Caco-2 (cell line): ENCODE measurements at regions not wholly inside any gene's neighbourhood (a gene's known extent, or its start where the extent isn't known, plus 50 kb on each side); places are given as distances from the start of the nearest gene placed in this dataset.

Experiments used
- BruUV-seq: library from RNA; stranded (reverse); fragments of 400-500 nt; replicated peaks from 2 replicates; lab custom pipeline; 2021; lab: Mats Ljungman, UMichigan
- CTCF ChIA-PET: fragments of 300-600 bp; sonication (Branson Sonifier 250); formaldehyde crosslinking; loops from one replicate; lab custom pipeline; 2022; ENCODE audit warnings: antibody characterized with exemption; lab: Charles Lee
- POLR2A ChIA-PET: fragments of 300-600 bp; sonication (Branson Sonifier 250); formaldehyde crosslinking; loops from one replicate; lab custom pipeline; 2022; ENCODE audit warnings: antibody characterized with exemption; lab: Charles Lee
- DNase-seq, 2 experiments: peaks; one replicate each; pipeline versions ENCODE4 v3.0.0 to v3.0.0-alpha.2; 2020 to 2022
- H3K27me3 ChIP-seq: replicated peaks from 2 replicates; pipeline ENCODE4 v1.6.0; 2011; ENCODE audit warnings: low read length; ENCODE audit not compliant: control insufficient read depth, insufficient read depth
- H3K36me3 ChIP-seq: 2 replicates; pipeline ENCODE4 v1.5.1; 2011; ENCODE audit warnings: low read length; ENCODE audit not compliant: control insufficient read depth, insufficient read depth
- H3K4me1 ChIP-seq: fragments of 250-450 bp; sonication (Bioruptor Pico); 2 replicates; pipeline ENCODE4 v1.5.1; 2020; ENCODE audit warnings: mild to moderate bottlenecking
- H3K4me3 ChIP-seq: 2 replicates; pipeline ENCODE4 v1.5.1; 2011; ENCODE audit warnings: low read depth, mild to moderate bottlenecking, control low read depth, low read length
- H3K9me3 ChIP-seq: fragments of 250-450 bp; sonication (Bioruptor Pico); 2 replicates; pipeline ENCODE4 v1.5.1; 2020; ENCODE audit warnings: mild to moderate bottlenecking, moderate library complexity
- H3K27ac Mint-ChIP-seq: one replicate; pipeline ENCODE4 v1.8.0; 2022; ENCODE audit warnings: mixed read lengths; ENCODE audit not compliant: unreplicated experiment
- H3K27me3 Mint-ChIP-seq: one replicate; pipeline ENCODE4 v1.8.0; 2022; ENCODE audit warnings: mixed read lengths; ENCODE audit not compliant: insufficient read depth, unreplicated experiment
- H3K36me3 Mint-ChIP-seq: one replicate; pipeline ENCODE4 v1.8.0; 2022; ENCODE audit warnings: mild to moderate bottlenecking, mixed read lengths; ENCODE audit not compliant: insufficient read depth, unreplicated experiment
- H3K4me1 Mint-ChIP-seq: one replicate; pipeline ENCODE4 v1.8.0; 2022; ENCODE audit warnings: low read depth, mixed read lengths; ENCODE audit not compliant: unreplicated experiment
- H3K4me3 Mint-ChIP-seq: one replicate; pipeline ENCODE4 v1.8.0; 2022; ENCODE audit warnings: mild to moderate bottlenecking, moderate library complexity, mixed read lengths; ENCODE audit not compliant: unreplicated experiment
- H3K9me3 Mint-ChIP-seq: one replicate; pipeline ENCODE4 v1.8.0; 2022; ENCODE audit warnings: mixed read lengths; ENCODE audit not compliant: unreplicated experiment
- intact Hi-C: fragments of 100-400 bp; cut with micrococcal nuclease; formaldehyde crosslinking; loops from one replicate; pipeline ENCODE4 v1.10.0; 2022; ENCODE audit not compliant: unreplicated experiment
- TF ChIP-seq, protein P1 (sequence below), 2 experiments: fragments of 200-600 bp in 1 of 2; IDR thresholded peaks; 1 replicate in 1 of 2; 2 replicates in 1 of 2; pipeline versions ENCODE4 v1.5.1 to v1.8.0; 2011 to 2022; ENCODE audit warnings: antibody characterized with exemption in 1 of 2, control low read depth in 1 of 2, inconsistent platforms in 1 of 2, low read depth in 1 of 2, low read length in 1 of 2, mild to moderate bottlenecking in 1 of 2, moderate library complexity in 1 of 2; ENCODE audit not compliant: insufficient read depth in 1 of 2, severe bottlenecking in 1 of 2, unreplicated experiment in 1 of 2

DNA sequence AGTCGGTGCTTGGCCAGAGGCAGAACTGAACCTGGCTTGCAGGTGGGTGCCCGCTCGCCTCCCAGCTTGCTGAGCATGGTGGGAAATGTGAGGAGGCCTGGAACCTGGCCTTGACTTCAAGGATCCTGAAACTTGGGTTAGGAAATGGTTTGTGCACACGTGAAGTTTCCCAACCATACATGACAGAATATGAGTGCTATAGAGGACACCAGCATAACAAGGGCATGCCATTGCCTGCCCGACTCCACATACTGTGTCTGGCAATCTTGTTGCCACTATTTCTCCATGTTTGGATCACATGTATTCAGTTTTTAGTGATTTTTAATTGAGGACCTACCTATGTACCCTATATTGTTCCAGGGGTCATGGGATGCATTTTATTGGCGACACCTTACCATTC is 177.6 kb upstream of the ANKRD55 start:
- Histone ChIP-seq H3K4me3 (no peak overlapping the region), H3K4me1 (peaks cover 94% of the 10 kb centered on the region), H3K9me3 (no peaks in the 10 kb centered on the region), H3K27me3 (no peaks in the 10 kb centered on the region), H3K36me3 (no peaks in the 10 kb centered on the region)
- Mint-ChIP-seq H3K27ac (peak overlapping the region; percentile 77), H3K4me1 (peaks cover 58% of the 10 kb centered on the region), H3K4me3 (no peak overlapping the region), H3K9me3 (no peaks in the 10 kb centered on the region), H3K27me3 (no peaks in the 10 kb centered on the region), H3K36me3 (no peaks in the 10 kb centered on the region)
- TF ChIP-seq, protein P1, sequence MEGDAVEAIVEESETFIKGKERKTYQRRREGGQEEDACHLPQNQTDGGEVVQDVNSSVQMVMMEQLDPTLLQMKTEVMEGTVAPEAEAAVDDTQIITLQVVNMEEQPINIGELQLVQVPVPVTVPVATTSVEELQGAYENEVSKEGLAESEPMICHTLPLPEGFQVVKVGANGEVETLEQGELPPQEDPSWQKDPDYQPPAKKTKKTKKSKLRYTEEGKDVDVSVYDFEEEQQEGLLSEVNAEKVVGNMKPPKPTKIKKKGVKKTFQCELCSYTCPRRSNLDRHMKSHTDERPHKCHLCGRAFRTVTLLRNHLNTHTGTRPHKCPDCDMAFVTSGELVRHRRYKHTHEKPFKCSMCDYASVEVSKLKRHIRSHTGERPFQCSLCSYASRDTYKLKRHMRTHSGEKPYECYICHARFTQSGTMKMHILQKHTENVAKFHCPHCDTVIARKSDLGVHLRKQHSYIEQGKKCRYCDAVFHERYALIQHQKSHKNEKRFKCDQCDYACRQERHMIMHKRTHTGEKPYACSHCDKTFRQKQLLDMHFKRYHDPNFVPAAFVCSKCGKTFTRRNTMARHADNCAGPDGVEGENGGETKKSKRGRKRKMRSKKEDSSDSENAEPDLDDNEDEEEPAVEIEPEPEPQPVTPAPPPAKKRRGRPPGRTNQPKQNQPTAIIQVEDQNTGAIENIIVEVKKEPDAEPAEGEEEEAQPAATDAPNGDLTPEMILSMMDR (IDR thresholded peaks at IDR 0.05; ENCODE audit: insufficient read depth in 1 of 2, low read depth in 1 of 2, low read length in 1 of 2, severe bottlenecking in 1 of 2, unreplicated experiment in 1 of 2), result no peak
- ChIA-PET CTCF (no interaction called here), POLR2A (no interaction called here)
- BruUV-seq, result no TSS peak
- intact Hi-C loops, result no loop called here
- no peak for DNase-seq

DNA sequence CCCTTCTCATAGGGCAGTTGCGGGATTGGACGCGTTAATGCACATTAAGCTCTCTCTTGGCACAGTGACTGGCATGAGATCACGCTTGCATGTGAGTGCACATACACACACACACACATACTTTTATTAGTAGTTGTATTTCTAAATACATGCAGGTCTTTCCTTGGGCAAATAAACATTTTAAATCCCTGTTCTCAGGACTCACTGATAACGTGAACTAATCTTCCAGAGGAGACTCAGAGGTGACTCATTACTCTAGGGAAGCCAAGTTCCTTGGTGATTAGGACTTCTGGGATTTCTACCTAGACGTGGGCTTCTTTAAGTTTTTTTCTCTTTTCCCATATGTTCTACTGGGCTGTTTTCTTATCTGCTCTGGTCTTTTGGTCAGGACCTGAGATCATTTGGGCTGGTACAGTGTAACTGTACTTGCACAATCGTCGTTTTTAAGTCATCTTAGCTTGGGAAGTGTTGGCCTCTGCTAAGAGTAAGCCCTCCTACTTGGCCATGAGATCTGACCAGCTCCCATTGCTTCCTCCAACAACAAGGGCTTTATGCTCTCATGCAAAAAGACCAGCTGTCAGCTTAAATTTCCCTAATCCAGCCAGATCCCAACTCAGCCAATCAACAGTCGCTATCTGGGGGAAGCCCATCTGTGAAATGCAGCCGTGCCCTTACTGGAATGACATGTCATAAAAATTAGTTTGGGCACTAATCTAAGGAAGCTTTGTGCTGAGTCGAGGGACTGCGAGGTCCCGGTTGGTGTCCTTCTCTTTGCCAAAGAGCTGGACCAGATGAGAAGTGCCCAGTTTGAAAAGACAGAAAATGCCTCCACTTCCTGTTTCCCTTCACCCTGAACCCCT is 176.4 kb upstream of the ANKRD55 start:
- Mint-ChIP-seq H3K27me3 (no peaks in the 10 kb centered on the region), H3K27ac (peak overlapping the region; percentile 77), H3K4me1 (peaks cover 61% of the 10 kb centered on the region), H3K9me3 (no peaks in the 10 kb centered on the region), H3K4me3 (peak overlapping the region; percentile 2), H3K36me3 (no peaks in the 10 kb centered on the region)
- intact Hi-C loops, result loop anchor here (10.0 kb wide), 1 partner anchor 75 kb away; no protein-coding TSS in a partner anchor
- H3K4me3 ChIP-seq, result no peak overlapping the region
- TF ChIP-seq, protein P1 (IDR thresholded peaks at IDR 0.05; ENCODE audit: insufficient read depth in 1 of 2, low read depth in 1 of 2, low read length in 1 of 2, severe bottlenecking in 1 of 2, unreplicated experiment in 1 of 2), result no peak
- BruUV-seq, result no TSS peak
- ChIA-PET CTCF (no interaction called here), POLR2A (no interaction called here)
- peaks cover 96% of the 10 kb centered on the region for H3K4me1 ChIP-seq
- H3K36me3 ChIP-seq, result no peaks in the 10 kb centered on the region
- no peaks in the 10 kb centered on the region for H3K9me3 ChIP-seq
- peak; percentile 31 to 62 for DNase-seq
- no peaks in the 10 kb centered on the region for H3K27me3 ChIP-seq

DNA sequence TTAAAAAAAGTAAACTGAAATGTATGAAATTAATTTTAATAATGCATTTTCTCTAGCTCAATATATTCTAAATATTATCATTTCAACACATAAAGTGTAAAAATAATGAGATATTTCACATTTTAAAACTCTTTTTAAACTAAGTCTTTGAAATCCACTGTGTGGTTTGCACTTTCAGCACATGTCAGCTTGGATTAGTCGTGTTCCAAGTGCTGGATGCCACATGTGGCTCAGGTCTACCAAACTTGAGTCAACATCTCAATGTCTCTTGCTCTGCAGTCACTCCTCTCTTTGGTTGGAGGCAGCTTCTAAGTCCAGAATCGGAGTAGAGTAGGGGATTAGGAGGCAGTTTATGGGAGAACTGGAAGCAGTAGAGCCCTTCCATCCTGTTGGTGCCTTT is 173.7 kb upstream of the ANKRD55 start:
- ChIA-PET CTCF (interaction anchor here (1.1 kb wide), 1 partner anchor 9 kb away, joined by 3 read pairs; no protein-coding TSS in a partner anchor), POLR2A (interaction anchor here (0.7 kb wide), 1 partner anchor 69 kb away, joined by 3 read pairs; no protein-coding TSS in a partner anchor)
- Mint-ChIP-seq H3K9me3 (no peaks in the 10 kb centered on the region), H3K36me3 (no peaks in the 10 kb centered on the region), H3K27ac (peak overlapping the region; percentile 97), H3K27me3 (no peaks in the 10 kb centered on the region), H3K4me3 (no peak overlapping the region), H3K4me1 (peaks cover 56% of the 10 kb centered on the region)
- DNase-seq, result no peak
- Histone ChIP-seq H3K4me1 (peaks cover 96% of the 10 kb centered on the region), H3K4me3 (no peak overlapping the region), H3K9me3 (no peaks in the 10 kb centered on the region), H3K36me3 (no peaks in the 10 kb centered on the region), H3K27me3 (no peaks in the 10 kb centered on the region)
- intact Hi-C loops, result loop anchor here (1.0 to 10.0 kb wide), 4 partner anchors 8 to 78 kb away; no protein-coding TSS in a partner anchor
- TF ChIP-seq, protein P1 (IDR thresholded peaks at IDR 0.05; ENCODE audit: insufficient read depth in 1 of 2, low read depth in 1 of 2, low read length in 1 of 2, severe bottlenecking in 1 of 2, unreplicated experiment in 1 of 2), result no peak
- no TSS peak for BruUV-seq
